GM18861 (cell line): ENCODE measurements at regions not wholly inside any gene's neighbourhood (a gene's known extent, or its start where the extent isn't known, plus 50 kb on each side); places are given as distances from the start of the nearest gene placed in this dataset.
"Not testable (repeated sequence)": the region's sequence is repeated elsewhere in the genome, so short reads cannot be mapped to it uniquely, and the experiment has no call there.

Experiments used
- ATAC-seq: cut with Tn5 transposase; IDR thresholded peaks from one replicate; pipeline ENCODE4 v1.9.1; 2021; ENCODE audit not compliant: unreplicated experiment

DNA sequence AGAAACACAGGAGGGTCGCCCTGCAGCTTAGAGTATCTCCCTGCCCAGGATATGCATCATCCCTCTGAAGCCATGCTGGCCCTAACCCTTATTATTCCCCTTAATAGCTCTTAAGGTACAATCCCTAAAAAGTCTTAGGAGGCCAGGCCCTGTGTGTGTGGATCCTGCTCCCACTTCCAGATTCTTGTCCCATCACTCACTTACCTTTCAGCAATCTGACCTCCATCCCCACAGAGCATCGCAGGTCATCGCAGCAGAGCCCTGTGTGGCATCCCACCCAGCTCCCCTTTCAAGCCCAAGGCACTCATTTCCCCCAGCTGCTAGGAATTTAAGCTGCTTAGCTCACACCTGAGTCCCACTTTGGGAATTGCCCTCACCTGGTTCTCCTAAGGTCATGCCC, 223.8 kb upstream of the SMLR1 start:
- ATAC-seq = no peak

- ATAC-seq = no peak
Measured at GRCh38 chr6:130604841-130605399, 222.3 kb upstream of the SMLR1 start.

DNA sequence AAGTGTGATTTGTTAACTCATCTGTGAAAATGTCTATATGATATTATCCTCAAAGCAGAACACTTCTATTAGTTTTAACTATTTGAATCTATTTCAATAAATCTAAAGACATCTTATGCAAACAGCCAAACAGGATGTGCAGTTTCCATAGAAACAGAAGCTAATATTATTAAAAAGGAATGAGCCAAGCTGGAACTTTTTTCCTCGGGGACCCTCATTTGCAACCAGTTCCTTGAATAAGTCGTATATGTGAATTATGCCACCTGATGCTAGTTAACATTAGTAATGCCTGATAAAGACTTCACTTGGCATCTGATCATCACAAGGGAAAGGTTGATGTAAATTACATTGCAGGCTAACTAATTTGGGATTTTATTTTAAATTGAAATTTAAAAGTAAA, 216.9 kb upstream of the SMLR1 start:
- ATAC-seq = no peak

DNA sequence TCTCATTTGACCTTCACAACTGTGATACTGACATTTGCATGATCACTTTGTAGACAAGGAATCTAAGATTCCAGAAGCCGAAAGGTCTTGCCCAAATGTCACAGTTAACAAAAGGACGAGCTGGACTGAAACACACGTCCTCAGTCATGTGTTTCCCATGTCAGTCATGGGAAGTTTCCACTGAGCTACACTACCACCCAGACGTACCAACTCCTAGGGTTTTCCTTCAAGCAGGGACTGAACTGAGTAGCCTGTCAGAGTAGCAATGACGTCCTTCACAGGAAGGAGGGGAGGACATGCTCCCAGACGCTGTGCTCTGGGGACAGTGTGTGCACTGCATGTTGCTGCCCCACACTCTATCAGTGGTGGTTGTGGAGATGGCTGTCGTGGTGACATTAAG, 215.8 kb upstream of the SMLR1 start:
- no peak for ATAC-seq

GRCh38 chr6:130613176-130613575, 214.0 kb upstream of the SMLR1 start:
- ATAC-seq = no peak

- no peak for ATAC-seq
Measured at GRCh38 chr6:130615816-130616215, 211.4 kb upstream of the SMLR1 start.

GRCh38 chr6:130617658-130618057, 209.5 kb upstream of the SMLR1 start:
- no peak for ATAC-seq

DNA sequence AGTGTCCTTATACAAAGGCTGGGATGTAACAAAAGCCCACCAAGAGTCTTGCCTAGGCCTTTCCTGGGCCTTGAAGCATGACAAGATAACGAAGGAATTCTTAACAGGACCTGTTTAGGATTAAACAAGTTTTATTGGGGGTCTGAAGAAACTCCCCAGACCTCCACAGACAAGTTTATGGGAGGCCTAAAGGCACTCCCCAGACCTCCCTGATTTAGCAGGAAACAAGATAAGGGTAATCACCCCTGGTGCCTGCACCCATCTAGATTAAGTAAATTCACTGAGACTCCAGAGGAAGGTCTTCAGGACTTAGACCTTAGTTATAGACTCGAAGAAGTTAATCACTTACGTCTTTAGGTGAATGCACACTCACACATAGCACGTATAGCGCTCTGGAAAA, 208.4 kb upstream of the SMLR1 start:
- ATAC-seq = not testable (repeated sequence)

- ATAC-seq = no peak
Measured at GRCh38 chr6:130620338-130620781, 206.8 kb upstream of the SMLR1 start.

DNA sequence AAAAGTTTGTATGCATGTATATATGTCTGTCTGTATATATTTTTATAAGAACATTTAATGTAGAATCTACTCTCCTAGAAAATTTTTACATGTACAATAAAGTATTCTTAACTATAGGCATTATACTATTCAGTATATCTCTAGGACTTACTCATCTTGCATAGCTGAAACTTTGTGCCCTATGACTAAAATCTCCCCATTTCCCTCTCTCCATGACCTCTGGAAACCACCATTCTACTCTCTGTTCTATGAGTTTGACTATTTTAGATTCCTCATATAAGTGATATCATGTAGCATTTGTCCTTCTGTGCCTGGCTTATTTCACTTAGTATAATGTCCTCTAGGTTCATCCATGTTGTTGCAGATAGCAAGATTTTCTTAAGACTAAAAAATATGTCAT, 205.1 kb upstream of the SMLR1 start:
- ATAC-seq = no peak

- ATAC-seq = peak; percentile 40
Measured at GRCh38 chr6:130624046-130624445, 203.2 kb upstream of the SMLR1 start.

GRCh38 chr6:130625825-130626527, 201.2 kb upstream of the SMLR1 start:
- ATAC-seq = peak; percentile 86

DNA sequence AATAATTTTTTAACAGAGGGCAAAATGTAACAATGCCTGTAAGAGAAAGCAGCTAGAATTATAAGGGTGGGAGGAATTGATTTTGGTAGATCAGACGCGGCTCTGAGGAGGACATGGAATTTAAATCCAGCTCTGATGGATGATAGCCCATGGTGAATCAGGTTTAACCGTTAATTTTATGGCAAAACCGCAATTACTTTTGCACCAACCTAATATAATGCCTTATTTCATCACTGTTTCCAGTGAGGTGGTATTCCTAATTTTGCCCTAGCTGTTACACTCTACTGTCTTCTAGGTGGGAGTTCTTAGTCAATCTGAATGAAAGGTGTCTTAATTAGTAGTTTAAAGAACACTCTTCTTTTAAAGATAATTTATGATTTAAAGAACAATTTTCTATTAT, 198.3 kb upstream of the SMLR1 start:
- no peak for ATAC-seq

GRCh38 chr6:130629640-130630039, 197.6 kb upstream of the SMLR1 start:
- ATAC-seq = no peak

DNA sequence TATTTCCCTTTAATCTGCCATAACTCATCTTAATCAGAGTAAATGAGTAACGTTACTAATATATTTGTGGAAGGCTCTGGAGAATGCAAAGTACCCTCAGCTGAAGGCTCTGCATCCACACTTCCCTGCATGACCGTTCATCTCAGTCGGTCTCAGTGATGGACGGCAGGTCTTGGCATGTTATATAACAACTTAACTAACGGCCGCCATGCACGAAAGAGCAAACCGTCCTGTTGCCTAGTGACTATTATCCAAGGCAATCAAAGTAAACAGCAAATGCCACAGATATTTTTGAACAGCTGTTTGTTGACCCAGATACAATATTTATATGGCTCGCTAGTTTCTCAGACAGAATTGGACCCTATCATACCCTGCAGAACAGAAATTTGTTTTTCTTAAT, 194.9 kb upstream of the SMLR1 start:
- ATAC-seq = no peak

DNA sequence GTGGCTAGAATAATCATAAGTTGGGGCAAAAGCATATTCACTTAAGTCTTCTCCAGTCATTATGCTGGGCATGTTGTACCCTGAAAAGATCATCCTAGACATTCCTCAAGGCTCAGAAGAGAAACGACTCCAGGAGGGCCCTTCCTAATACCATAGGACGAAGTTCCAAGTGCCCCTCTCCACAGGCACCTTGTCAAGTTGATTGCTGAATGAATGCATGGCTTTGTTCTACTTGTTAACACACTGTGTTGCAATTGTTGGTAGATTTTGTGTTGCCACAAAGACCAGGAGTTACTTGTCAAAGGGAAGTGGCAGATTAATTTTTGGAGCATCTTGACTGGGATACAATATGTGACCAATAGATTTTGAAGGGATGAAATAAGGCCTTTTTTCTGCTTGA, 194.3 kb upstream of the SMLR1 start:
- no peak for ATAC-seq

- ATAC-seq = no peak
Measured at GRCh38 chr6:130643361-130643760, 183.8 kb upstream of the SMLR1 start.

- no peak for ATAC-seq
Measured at GRCh38 chr6:130644175-130644574, 183.0 kb upstream of the SMLR1 start.

GRCh38 chr6:130644769-130645168, 182.4 kb upstream of the SMLR1 start:
- not testable (repeated sequence) for ATAC-seq

DNA sequence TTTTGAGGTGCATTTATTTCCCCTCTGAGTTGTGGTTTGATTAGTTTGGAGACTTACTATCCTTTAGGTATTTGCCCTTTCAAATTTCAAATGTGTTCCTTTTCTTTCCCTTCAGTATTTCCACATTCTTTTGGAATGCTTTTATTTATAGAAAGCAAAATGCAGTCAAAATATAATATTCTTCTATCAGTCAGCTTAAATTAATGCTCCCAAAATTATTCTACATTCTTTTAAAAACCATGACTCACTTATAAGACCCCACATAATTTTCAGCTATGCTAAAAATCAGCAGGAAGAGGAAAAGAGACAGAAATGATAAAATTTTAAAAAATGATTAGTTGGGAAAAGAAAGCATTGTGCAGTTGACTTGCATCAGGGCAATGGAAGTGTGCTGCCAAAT, 180.0 kb upstream of the SMLR1 start:
- ATAC-seq = no peak

DNA sequence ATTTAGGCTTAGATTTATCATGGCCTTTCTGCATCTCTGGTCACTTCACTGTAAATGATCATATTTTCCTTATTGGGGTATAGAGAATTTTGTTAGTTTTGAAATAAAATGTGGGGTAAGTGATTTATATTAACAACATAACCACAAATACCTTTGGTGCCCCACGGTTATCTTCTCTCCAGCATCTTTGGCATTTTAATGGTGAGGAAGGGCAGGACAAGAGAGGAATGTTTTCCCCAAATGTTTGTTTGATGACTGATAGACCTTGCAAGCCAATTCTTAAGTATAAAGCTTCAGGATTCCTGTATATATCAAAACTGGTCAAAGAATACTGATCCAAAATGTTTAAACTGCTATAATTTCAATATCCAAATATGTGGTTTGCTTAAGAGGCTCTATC, 171.6 kb upstream of the SMLR1 start:
- no peak for ATAC-seq

DNA sequence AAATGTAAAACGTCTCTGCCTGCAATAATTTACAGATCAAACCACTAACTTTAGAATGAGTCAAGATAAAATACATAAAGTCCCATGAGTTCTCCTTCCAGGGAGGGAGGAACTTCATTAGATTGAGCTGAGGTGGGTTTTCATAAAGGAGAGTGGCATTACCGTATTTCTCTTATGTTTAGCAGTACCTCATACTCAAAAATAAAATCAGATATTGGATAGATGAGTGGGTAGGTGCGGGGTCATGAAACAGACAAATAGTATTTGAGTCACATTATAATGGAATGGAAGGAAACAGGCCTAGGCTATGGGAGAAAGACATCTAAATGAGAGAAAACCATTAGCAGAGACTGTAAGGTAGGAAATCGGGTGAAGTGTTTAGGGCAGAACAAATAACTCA, 166.1 kb upstream of the SMLR1 start:
- no peak for ATAC-seq

- no peak for ATAC-seq
Measured at GRCh38 chr6:130666786-130667185, 160.4 kb upstream of the SMLR1 start.
